Chondrocyte (in vitro differentiated cells): ENCODE measurements at regions not wholly inside any gene's neighbourhood (a gene's known extent, or its start where the extent isn't known, plus 50 kb on each side); places are given as distances from the start of the nearest gene placed in this dataset.

ENCODE experiments used
- DNase-seq: peaks from one replicate; pipeline ENCODE4 v3.0.0; 2021; ENCODE audit warnings: mixed read lengths, low spot score
- H3K27ac Mint-ChIP-seq: one replicate; pipeline ENCODE4 v1.8.0; 2021; ENCODE audit warnings: mild to moderate bottlenecking, moderate library complexity, mixed read lengths; ENCODE audit not compliant: unreplicated experiment
- H3K27me3 Mint-ChIP-seq: 2 replicates; pipeline ENCODE4 v1.8.0; 2021; ENCODE audit warnings: low read depth, mixed read lengths
- H3K36me3 Mint-ChIP-seq: 2 replicates; pipeline ENCODE4 v1.8.0; 2021; ENCODE audit warnings: low read depth, mixed read lengths
- H3K4me1 Mint-ChIP-seq: 2 replicates; pipeline ENCODE4 v1.8.0; 2021; ENCODE audit warnings: low read depth, mild to moderate bottlenecking, mixed read lengths
- H3K4me3 Mint-ChIP-seq: one replicate; pipeline ENCODE4 v1.8.0; 2021; ENCODE audit warnings: mild to moderate bottlenecking, moderate library complexity, mixed read lengths; ENCODE audit not compliant: unreplicated experiment
- H3K9me3 Mint-ChIP-seq: 2 replicates; pipeline ENCODE4 v1.8.0; 2021; ENCODE audit warnings: low read depth, mixed read lengths
- TF ChIP-seq, protein P1 (sequence below): fragments of 200-600 bp; sonication (generic); IDR thresholded peaks from 2 replicates; pipeline ENCODE4 v1.5.0; 2021; ENCODE audit warnings: antibody characterized with exemption, mild to moderate bottlenecking, moderate library complexity

GRCh38 chr10:2462581-2462980 lies 604.8 kb upstream of the PFKP start:
- H3K27me3 Mint-ChIP-seq = peaks cover 4% of the 10 kb centered on the region
- peaks cover 40% of the 10 kb centered on the region for H3K9me3 Mint-ChIP-seq
- no peak overlapping the region for H3K27ac Mint-ChIP-seq
- no peak for DNase-seq
- H3K4me3 Mint-ChIP-seq = no peak overlapping the region
- peaks cover 4% of the 10 kb centered on the region for H3K36me3 Mint-ChIP-seq
- TF ChIP-seq, protein P1, sequence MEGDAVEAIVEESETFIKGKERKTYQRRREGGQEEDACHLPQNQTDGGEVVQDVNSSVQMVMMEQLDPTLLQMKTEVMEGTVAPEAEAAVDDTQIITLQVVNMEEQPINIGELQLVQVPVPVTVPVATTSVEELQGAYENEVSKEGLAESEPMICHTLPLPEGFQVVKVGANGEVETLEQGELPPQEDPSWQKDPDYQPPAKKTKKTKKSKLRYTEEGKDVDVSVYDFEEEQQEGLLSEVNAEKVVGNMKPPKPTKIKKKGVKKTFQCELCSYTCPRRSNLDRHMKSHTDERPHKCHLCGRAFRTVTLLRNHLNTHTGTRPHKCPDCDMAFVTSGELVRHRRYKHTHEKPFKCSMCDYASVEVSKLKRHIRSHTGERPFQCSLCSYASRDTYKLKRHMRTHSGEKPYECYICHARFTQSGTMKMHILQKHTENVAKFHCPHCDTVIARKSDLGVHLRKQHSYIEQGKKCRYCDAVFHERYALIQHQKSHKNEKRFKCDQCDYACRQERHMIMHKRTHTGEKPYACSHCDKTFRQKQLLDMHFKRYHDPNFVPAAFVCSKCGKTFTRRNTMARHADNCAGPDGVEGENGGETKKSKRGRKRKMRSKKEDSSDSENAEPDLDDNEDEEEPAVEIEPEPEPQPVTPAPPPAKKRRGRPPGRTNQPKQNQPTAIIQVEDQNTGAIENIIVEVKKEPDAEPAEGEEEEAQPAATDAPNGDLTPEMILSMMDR = no peak
- H3K4me1 Mint-ChIP-seq = no peaks in the 10 kb centered on the region

DNA sequence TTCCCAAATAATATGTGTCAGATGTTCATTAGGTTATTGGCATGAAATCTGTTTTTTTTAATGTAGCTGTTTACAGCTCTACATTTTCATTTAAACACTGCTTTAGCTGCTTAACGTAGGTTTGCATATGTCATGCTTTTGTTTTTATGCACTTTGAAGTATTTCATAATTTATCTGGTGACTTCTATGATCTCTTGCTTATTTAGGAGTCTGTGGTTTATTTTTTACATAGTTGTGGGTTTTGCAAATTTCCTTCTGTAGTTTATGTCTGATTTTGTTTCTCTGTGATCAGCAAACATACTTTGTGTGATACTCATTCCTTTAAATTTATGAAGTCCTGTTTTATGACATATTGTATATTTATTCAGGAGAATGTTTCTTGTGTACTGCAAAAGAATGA lies 606.5 kb upstream of the PFKP start:
- no peak overlapping the region for H3K4me3 Mint-ChIP-seq
- H3K27me3 Mint-ChIP-seq = peaks cover 10% of the 10 kb centered on the region
- no peaks in the 10 kb centered on the region for H3K4me1 Mint-ChIP-seq
- peaks cover 4% of the 10 kb centered on the region for H3K36me3 Mint-ChIP-seq
- TF ChIP-seq, protein P1 = no peak
- no peak overlapping the region for H3K27ac Mint-ChIP-seq
- DNase-seq = no peak
- H3K9me3 Mint-ChIP-seq = peaks cover 38% of the 10 kb centered on the region

GRCh38 chr10:2459713-2460112 lies 607.6 kb upstream of the PFKP start:
- H3K9me3 Mint-ChIP-seq = peaks cover 28% of the 10 kb centered on the region
- peaks cover 4% of the 10 kb centered on the region for H3K36me3 Mint-ChIP-seq
- H3K27me3 Mint-ChIP-seq = peaks cover 13% of the 10 kb centered on the region
- no peak for DNase-seq
- H3K4me3 Mint-ChIP-seq = no peak overlapping the region
- TF ChIP-seq, protein P1 = no peak
- no peak overlapping the region for H3K27ac Mint-ChIP-seq
- H3K4me1 Mint-ChIP-seq = no peaks in the 10 kb centered on the region

DNA sequence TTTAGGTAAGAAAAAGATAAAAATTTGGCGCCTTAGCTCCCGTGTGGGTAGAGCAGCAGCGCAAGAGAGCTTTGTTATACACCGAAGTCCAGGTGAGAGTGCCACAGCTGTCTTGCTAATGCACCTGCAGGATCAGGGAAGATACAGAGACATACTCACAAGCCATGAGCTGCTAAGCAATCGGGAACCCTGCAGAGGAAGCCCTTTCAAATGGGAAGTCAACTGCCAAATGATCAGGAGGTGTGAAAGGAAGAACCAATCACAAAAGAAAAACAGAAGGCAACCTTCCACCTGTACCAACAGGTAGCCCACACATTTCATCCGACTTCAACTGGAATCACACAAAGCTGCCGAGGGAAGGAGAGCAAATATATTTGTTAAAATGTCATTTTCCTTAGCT lies 610.5 kb upstream of the PFKP start:
- no peak overlapping the region for H3K27ac Mint-ChIP-seq
- H3K4me1 Mint-ChIP-seq = no peaks in the 10 kb centered on the region
- peaks cover 4% of the 10 kb centered on the region for H3K36me3 Mint-ChIP-seq
- no peak overlapping the region for H3K4me3 Mint-ChIP-seq
- TF ChIP-seq, protein P1 = no peak
- DNase-seq = no peak
- peaks cover 32% of the 10 kb centered on the region for H3K9me3 Mint-ChIP-seq
- peaks cover 11% of the 10 kb centered on the region for H3K27me3 Mint-ChIP-seq

- Mint-ChIP-seq H3K36me3 (peaks cover 3% of the 10 kb centered on the region), H3K4me1 (no peaks in the 10 kb centered on the region), H3K9me3 (peaks cover 13% of the 10 kb centered on the region), H3K27me3 (peaks cover 10% of the 10 kb centered on the region), H3K27ac (no peak overlapping the region), H3K4me3 (no peak overlapping the region)
- TF ChIP-seq, protein P1 = no peak
- DNase-seq = no peak
Measured at GRCh38 chr10:2445370-2445769, 622.0 kb upstream of the PFKP start.
